ENCODE measurements at regions not wholly inside any gene's neighbourhood (a gene's known extent, or its start where the extent isn't known, plus 50 kb on each side); places are given as distances from the start of the nearest gene placed in this dataset.

DNA sequence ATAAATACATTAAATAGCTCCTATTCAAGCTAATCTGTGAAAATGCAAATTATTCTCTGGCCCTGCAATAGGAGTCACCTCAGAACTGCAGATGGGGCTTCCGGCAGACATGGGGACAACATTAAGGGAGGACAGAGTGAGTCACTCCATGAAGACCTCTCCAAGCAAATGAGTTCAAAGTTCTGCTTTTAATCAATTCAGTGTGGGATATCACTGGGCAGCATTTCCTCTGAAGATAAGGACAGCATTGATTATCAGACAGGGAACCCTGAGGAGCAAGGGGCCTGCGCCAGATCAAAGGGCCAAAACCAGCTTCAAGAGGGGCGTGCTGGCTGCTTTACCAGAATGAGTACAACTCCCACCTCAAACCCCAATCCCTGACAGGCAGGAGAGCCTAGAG lies 356.9 kb upstream of the KLHL29 start:
- TF ChIP-seq PLRG1 (conservative IDR thresholded peaks at IDR 0.05) (no peak), DPF2 (CRISPR knock-in tag; IDR thresholded peaks at IDR 0.05; ENCODE audit: borderline replicate concordance, low read depth) (no peak), RFX1 (IDR thresholded peaks at IDR 0.05) (no peak), NR2C2 (CRISPR knock-in tag; IDR thresholded peaks at IDR 0.05; ENCODE audit: borderline replicate concordance) (no peak)
- TF ChIP-seq, protein P1, sequence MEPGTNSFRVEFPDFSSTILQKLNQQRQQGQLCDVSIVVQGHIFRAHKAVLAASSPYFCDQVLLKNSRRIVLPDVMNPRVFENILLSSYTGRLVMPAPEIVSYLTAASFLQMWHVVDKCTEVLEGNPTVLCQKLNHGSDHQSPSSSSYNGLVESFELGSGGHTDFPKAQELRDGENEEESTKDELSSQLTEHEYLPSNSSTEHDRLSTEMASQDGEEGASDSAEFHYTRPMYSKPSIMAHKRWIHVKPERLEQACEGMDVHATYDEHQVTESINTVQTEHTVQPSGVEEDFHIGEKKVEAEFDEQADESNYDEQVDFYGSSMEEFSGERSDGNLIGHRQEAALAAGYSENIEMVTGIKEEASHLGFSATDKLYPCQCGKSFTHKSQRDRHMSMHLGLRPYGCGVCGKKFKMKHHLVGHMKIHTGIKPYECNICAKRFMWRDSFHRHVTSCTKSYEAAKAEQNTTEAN (CRISPR knock-in tag; conservative IDR thresholded peaks at IDR 0.05): no peak
- TF ChIP-seq, protein P2, sequence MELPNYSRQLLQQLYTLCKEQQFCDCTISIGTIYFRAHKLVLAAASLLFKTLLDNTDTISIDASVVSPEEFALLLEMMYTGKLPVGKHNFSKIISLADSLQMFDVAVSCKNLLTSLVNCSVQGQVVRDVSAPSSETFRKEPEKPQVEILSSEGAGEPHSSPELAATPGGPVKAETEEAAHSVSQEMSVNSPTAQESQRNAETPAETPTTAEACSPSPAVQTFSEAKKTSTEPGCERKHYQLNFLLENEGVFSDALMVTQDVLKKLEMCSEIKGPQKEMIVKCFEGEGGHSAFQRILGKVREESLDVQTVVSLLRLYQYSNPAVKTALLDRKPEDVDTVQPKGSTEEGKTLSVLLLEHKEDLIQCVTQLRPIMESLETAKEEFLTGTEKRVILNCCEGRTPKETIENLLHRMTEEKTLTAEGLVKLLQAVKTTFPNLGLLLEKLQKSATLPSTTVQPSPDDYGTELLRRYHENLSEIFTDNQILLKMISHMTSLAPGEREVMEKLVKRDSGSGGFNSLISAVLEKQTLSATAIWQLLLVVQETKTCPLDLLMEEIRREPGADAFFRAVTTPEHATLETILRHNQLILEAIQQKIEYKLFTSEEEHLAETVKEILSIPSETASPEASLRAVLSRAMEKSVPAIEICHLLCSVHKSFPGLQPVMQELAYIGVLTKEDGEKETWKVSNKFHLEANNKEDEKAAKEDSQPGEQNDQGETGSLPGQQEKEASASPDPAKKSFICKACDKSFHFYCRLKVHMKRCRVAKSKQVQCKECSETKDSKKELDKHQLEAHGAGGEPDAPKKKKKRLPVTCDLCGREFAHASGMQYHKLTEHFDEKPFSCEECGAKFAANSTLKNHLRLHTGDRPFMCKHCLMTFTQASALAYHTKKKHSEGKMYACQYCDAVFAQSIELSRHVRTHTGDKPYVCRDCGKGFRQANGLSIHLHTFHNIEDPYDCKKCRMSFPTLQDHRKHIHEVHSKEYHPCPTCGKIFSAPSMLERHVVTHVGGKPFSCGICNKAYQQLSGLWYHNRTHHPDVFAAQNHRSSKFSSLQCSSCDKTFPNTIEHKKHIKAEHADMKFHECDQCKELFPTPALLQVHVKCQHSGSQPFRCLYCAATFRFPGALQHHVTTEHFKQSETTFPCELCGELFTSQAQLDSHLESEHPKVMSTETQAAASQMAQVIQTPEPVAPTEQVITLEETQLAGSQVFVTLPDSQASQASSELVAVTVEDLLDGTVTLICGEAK (IDR thresholded peaks at IDR 0.05): no peak
- TF ChIP-seq, protein P2 (CRISPR knock-in tag; IDR thresholded peaks at IDR 0.05): no peak
- TF ChIP-seq, protein P3, sequence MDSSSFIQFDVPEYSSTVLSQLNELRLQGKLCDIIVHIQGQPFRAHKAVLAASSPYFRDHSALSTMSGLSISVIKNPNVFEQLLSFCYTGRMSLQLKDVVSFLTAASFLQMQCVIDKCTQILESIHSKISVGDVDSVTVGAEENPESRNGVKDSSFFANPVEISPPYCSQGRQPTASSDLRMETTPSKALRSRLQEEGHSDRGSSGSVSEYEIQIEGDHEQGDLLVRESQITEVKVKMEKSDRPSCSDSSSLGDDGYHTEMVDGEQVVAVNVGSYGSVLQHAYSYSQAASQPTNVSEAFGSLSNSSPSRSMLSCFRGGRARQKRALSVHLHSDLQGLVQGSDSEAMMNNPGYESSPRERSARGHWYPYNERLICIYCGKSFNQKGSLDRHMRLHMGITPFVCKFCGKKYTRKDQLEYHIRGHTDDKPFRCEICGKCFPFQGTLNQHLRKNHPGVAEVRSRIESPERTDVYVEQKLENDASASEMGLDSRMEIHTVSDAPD (CRISPR knock-in tag; IDR thresholded peaks at IDR 0.05): no peak

All from HepG2 (cell line).